ENCODE measurements at regions not wholly inside any gene's neighbourhood (a gene's known extent, or its start where the extent isn't known, plus 50 kb on each side); places are given as distances from the start of the nearest gene placed in this dataset.
"Not testable (repeated sequence)": the region's sequence is repeated elsewhere in the genome, so short reads cannot be mapped to it uniquely, and the experiment has no call there.

DNA sequence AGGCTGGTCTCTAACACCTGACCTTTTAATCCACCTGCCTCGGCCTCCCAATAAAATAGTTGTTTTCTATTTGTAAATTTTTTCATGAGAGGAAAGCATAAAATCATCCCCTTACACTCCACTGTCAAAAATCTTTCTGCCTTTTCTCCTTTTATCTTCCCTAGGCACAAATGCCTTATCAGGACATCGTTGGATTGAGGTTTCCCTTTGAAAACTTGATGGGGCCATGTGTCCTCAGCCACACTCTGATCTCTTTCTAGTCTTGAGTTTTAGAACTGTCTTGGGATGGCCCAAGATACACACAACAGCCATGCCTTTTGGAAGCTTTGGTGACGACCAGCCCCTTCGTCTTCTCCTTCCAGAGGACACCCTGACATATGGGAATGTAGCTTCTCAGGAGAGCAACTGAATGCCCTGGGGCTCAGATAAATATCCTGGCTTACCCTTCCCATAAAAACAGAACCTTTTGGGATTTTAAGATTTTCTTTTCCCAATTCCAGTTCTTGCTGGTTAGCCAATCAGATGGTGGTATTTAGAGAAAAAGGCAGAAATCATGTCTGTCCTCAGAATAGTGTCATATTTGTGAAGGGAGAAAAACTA lies 112.4 kb downstream of the ZNF429 start:
- ATAC-seq (no peak), FAIRE-seq (no peak), DNase-seq (ENCODE audit: low read depth, low spot score) (no peak)
- CTCF ChIA-PET = no interaction called here
- POLR2A ChIA-PET = no interaction called here
- no peaks in the 10 kb centered on the region for H3K4me1 ChIP-seq (ENCODE audit: control insufficient read depth, insufficient read depth, low read length)
- no peaks in the 10 kb centered on the region for H3K36me3 ChIP-seq (ENCODE audit: control insufficient read depth in 2 of 2, insufficient read depth in 2 of 2, low read length in 1 of 2)
- H3K27ac ChIP-seq (ENCODE audit: control insufficient read depth, insufficient read depth) = no peak overlapping the region
- no peak overlapping the region for H3K4me2 ChIP-seq (ENCODE audit: control insufficient read depth, insufficient read depth)
- no peaks in the 10 kb centered on the region for H3K27me3 ChIP-seq (replicated peaks in 1 of 2; ENCODE audit: control insufficient read depth in 2 of 2, insufficient read depth in 2 of 2, low read length in 1 of 2)
- in situ Hi-C loops (cut with MboI) (no loop called here), intact Hi-C loops (cut with micrococcal nuclease; ENCODE audit: unreplicated experiment) (no loop called here)
- 0% methylated on average over 4 of the region's 4 CpGs for WGBS (ENCODE audit: insufficient coverage, insufficient replicate concordance, low lambda C conversion rate, missing lambda C conversion rate)
- TF ChIP-seq ZNF24 (IDR thresholded peaks at IDR 0.05) = no peak
- TF ChIP-seq ASH2L (IDR thresholded peaks at IDR 0.05; ENCODE audit: borderline replicate concordance, low read depth) = no peak
- TF ChIP-seq, protein P1, sequence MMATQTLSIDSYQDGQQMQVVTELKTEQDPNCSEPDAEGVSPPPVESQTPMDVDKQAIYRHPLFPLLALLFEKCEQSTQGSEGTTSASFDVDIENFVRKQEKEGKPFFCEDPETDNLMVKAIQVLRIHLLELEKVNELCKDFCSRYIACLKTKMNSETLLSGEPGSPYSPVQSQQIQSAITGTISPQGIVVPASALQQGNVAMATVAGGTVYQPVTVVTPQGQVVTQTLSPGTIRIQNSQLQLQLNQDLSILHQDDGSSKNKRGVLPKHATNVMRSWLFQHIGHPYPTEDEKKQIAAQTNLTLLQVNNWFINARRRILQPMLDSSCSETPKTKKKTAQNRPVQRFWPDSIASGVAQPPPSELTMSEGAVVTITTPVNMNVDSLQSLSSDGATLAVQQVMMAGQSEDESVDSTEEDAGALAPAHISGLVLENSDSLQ (IDR thresholded peaks at IDR 0.05) = no peak
- TF ChIP-seq EP300 (IDR thresholded peaks at IDR 0.05; ENCODE audit: borderline replicate concordance in 1 of 2, control insufficient read depth in 1 of 2, low read depth in 2 of 2, low read length in 2 of 2) = no peak
- no peak for TF ChIP-seq EGR1 (IDR thresholded peaks at IDR 0.05; ENCODE audit: borderline replicate concordance in 1 of 2, low read depth in 2 of 2, low read length in 2 of 2)
- TF ChIP-seq MTA2 (IDR thresholded peaks at IDR 0.05; ENCODE audit: low read depth) = no peak
- no peaks in the 10 kb centered on the region for H4K20me1 ChIP-seq (ENCODE audit: control insufficient read depth, insufficient read depth)
- H3K4me3 ChIP-seq = no peak overlapping the region
- H3K79me2 ChIP-seq (ENCODE audit: control insufficient read depth, insufficient read depth, low read length) = no peaks in the 10 kb centered on the region
- BruUV-seq (replicated peaks) = no TSS peak
- no peak overlapping the region for H2AFZ ChIP-seq (ENCODE audit: control insufficient read depth, low read depth, low read length)
- H3K9ac ChIP-seq (ENCODE audit: control insufficient read depth, insufficient read depth, low read length) = no peak overlapping the region
- RAD21 ChIA-PET (ENCODE audit: unreplicated experiment) = no interaction called here
- SMC1A ChIA-PET (ENCODE audit: uncharacterized antibody, unreplicated experiment) = no interaction called here
- H3K9me3 ChIP-seq (replicated peaks; ENCODE audit: control insufficient read depth, insufficient read depth, low read length) = no peaks in the 10 kb centered on the region; the same call in 2 of the 3 replicates

DNA sequence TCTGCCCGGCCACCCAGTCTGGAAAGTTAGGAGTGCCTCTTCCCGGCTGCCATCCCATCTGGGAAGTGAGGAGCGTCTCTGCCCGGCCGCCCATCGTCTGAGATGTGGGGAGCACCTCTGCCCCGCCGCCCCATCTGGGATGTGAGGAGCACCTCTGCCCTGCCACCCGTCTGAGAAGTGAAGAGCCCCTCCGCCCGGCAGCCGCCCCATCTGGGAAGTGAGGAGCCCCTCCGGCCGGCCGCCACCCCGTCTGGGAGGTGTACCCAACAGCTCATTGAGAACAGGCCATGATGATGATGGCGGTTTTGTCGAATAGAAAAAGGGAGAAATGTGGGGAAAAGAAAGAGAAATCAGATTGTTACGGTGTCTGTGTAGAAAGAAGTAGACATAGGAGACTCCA lies 109.4 kb downstream of the ZNF429 start:
- H3K36me3 ChIP-seq (ENCODE audit: control insufficient read depth in 2 of 2, insufficient read depth in 2 of 2, low read length in 1 of 2); H3K9ac ChIP-seq (ENCODE audit: control insufficient read depth, insufficient read depth, low read length); DNase-seq (ENCODE audit: low read depth, low spot score); intact Hi-C loops (cut with micrococcal nuclease; ENCODE audit: unreplicated experiment); BruUV-seq (replicated peaks); H3K27ac ChIP-seq (ENCODE audit: control insufficient read depth, insufficient read depth); POLR2A ChIA-PET; H3K4me2 ChIP-seq (ENCODE audit: control insufficient read depth, insufficient read depth); FAIRE-seq; H4K20me1 ChIP-seq (ENCODE audit: control insufficient read depth, insufficient read depth); H3K27me3 ChIP-seq (replicated peaks in 1 of 2; ENCODE audit: control insufficient read depth in 2 of 2, insufficient read depth in 2 of 2, low read length in 1 of 2); ATAC-seq; H3K9me3 ChIP-seq (replicated peaks; ENCODE audit: control insufficient read depth, insufficient read depth, low read length); RAD21 ChIA-PET (ENCODE audit: unreplicated experiment); H2AFZ ChIP-seq (ENCODE audit: control insufficient read depth, low read depth, low read length); H3K79me2 ChIP-seq (ENCODE audit: control insufficient read depth, insufficient read depth, low read length); H3K4me3 ChIP-seq; H3K4me1 ChIP-seq (ENCODE audit: control insufficient read depth, insufficient read depth, low read length); SMC1A ChIA-PET (ENCODE audit: uncharacterized antibody, unreplicated experiment); CTCF ChIA-PET; in situ Hi-C loops (cut with MboI): not testable (repeated sequence)
- WGBS (ENCODE audit: insufficient coverage, insufficient replicate concordance, low lambda C conversion rate, missing lambda C conversion rate) = 71% methylated on average over 19 of the region's 19 CpGs

DNA sequence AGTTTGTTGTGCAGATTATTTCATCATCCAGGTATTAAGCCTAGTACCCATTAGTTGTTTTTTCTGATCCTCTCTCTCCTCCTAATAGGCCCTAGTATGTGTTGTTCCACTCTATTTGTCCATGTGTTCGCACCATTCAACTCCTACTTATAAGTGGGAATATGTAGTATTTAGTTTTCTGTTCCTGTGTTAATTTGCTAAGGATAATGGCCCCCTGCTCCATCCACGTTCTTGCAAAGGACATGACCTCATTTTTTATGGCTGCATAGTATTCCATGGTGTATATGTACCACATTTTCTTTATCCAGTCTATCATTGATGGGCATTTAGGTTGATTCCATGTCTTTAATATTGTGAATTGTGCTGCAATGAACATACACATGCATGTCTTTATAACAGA lies 107.8 kb downstream of the ZNF429 start:
- BruUV-seq (replicated peaks); H3K4me2 ChIP-seq (ENCODE audit: control insufficient read depth, insufficient read depth); H3K9me3 ChIP-seq (replicated peaks; ENCODE audit: control insufficient read depth, insufficient read depth, low read length); in situ Hi-C loops (cut with MboI); H3K4me1 ChIP-seq (ENCODE audit: control insufficient read depth, insufficient read depth, low read length); H3K27ac ChIP-seq (ENCODE audit: control insufficient read depth, insufficient read depth); FAIRE-seq; H3K9ac ChIP-seq (ENCODE audit: control insufficient read depth, insufficient read depth, low read length); H2AFZ ChIP-seq (ENCODE audit: control insufficient read depth, low read depth, low read length); SMC1A ChIA-PET (ENCODE audit: uncharacterized antibody, unreplicated experiment); RAD21 ChIA-PET (ENCODE audit: unreplicated experiment); CTCF ChIA-PET; H3K4me3 ChIP-seq; H4K20me1 ChIP-seq (ENCODE audit: control insufficient read depth, insufficient read depth); POLR2A ChIA-PET; ATAC-seq; intact Hi-C loops (cut with micrococcal nuclease; ENCODE audit: unreplicated experiment); H3K27me3 ChIP-seq (replicated peaks in 1 of 2; ENCODE audit: control insufficient read depth in 2 of 2, insufficient read depth in 2 of 2, low read length in 1 of 2); DNase-seq (ENCODE audit: low read depth, low spot score); H3K36me3 ChIP-seq (ENCODE audit: control insufficient read depth in 2 of 2, insufficient read depth in 2 of 2, low read length in 1 of 2); H3K79me2 ChIP-seq (ENCODE audit: control insufficient read depth, insufficient read depth, low read length): not testable (repeated sequence)
- 4% methylated on average over 2 of the region's 2 CpGs for WGBS (ENCODE audit: insufficient coverage, insufficient replicate concordance, low lambda C conversion rate, missing lambda C conversion rate)

All from GM12878 (cell line).